ENCODE measurements at regions not wholly inside any gene's neighbourhood (a gene's known extent, or its start where the extent isn't known, plus 50 kb on each side); places are given as distances from the start of the nearest gene placed in this dataset.

- TF ChIP-seq POLR2A (IDR thresholded peaks at IDR 0.05) = no peak
- TF ChIP-seq CTCF (IDR thresholded peaks at IDR 0.05) = no peak
Observed at GRCh38 chr11:111177037-111177871, 68.3 kb upstream of the POU2AF2 start.

Measured in lower leg skin (tissue), 3 donors.